AG09319 (cell line): ENCODE measurements at regions not wholly inside any gene's neighbourhood (a gene's known extent, or its start where the extent isn't known, plus 50 kb on each side); places are given as distances from the start of the nearest gene placed in this dataset.

Source experiments
- DNase-seq: peaks from one replicate; pipeline ENCODE4 v3.0.0-alpha.2; 2010; ENCODE audit warnings: low read depth; ENCODE audit errors: extremely low read depth
- CTCF ChIP-seq: IDR thresholded peaks from 2 replicates; pipeline ENCODE4 v1.5.1; 2011; ENCODE audit warnings: low read depth, mild to moderate bottlenecking, inconsistent platforms, low read length, moderate library complexity

DNA sequence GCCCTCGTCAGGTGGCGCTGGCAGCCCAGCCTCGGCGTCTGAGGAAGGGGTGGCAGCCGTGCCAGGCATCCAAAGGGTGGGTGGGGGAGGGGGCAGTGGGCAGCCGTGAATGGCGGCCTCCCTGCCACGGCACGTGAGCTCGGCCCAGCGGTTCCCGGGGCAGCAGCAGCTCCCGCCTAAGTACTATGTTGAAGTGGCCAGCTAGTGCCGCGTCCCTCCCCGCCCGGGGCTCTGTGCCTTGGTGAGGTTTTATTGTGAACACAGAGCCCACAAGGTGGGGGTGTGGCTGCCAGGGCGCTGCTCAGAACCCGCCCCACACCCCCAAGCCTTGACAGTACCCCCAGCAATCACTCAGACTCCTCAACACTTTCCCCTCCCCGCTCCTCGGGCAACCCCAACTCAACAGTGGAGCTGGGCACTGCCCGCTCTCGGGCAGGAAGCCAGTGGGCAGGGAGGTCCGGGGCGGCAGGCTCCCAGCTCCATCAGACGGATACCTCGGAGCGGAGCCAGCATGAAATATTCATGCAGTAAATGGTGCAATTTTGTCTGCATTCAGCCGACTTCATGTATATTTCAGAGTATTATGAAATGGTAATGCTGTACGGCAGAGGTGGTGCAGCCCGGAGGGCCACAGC lies 80.4 kb downstream of the ENGASE start:
- no peak for TF ChIP-seq CTCF
- DNase-seq = no peak

GRCh38 chr17:79154446-79154845 lies 79.8 kb downstream of the ENGASE start:
- TF ChIP-seq CTCF = no peak

GRCh38 chr17:79153367-79154130 lies 78.9 kb downstream of the ENGASE start:
- DNase-seq = no peak
- no peak for TF ChIP-seq CTCF

More at GRCh38 chr17:79154446-79154845, 79.8 kb downstream of the ENGASE start:
- DNase-seq = no peak

GRCh38 chr17:79152636-79153035 lies 78.0 kb downstream of the ENGASE start:
- no peak for TF ChIP-seq CTCF
- DNase-seq = no peak

DNA sequence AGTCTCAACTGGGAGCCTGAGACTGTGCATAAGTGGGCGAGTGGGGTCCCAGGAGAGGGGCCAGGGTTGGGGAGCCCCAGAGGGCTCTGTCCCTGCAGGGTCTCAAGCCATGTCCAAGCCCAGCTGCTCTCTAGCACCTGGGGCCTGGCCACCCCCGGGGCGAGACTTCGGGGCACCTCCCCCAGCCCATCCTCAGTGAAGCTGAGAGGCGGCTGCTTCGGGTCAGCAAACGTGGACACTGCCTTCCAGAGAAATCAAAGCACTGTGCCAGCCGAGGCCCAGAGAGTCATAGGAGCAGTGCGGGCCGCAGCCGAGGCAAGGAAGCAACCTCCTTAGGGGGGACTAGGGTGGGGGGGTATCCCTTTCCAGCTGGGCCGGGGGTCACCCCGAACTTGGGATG lies 77.5 kb downstream of the ENGASE start:
- TF ChIP-seq CTCF = no peak
- DNase-seq = no peak

DNA sequence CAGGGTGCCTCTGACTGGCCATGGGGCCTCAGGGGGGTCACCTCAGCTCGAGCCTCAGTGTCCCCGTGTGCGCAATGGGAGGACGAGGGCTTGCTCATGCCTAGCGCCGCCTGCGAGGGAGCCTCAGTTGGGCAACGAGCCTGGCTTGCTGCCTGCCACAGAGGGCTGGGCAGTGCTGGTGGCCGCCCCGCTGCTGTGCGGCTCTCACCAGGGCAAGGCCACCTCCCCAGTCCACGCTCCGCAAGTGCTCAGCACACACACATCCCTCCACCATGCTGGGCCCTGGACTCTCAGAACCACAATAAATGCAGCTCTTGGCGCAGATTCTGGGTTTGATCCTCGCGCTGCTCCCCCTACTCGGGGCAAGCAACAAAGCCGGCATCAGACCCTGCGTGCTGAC lies 76.2 kb downstream of the ENGASE start:
- TF ChIP-seq CTCF = no peak

GRCh38 chr17:79150035-79150733 lies 75.6 kb downstream of the ENGASE start:
- DNase-seq = no peak
- TF ChIP-seq CTCF = no peak

More for the DNA sequence above, 76.2 kb downstream of the ENGASE start:
- DNase-seq = no peak
